Trophoblast cell (in vitro differentiated cells and primary cell): ENCODE measurements at regions not wholly inside any gene's neighbourhood (a gene's known extent, or its start where the extent isn't known, plus 50 kb on each side); places are given as distances from the start of the nearest gene placed in this dataset.

Source experiments
- DNase-seq, 2 donors: peaks; one replicate each; pipeline ENCODE4 v3.0.0-alpha.2; 2016
- H2AFZ ChIP-seq: 2 replicates; pipeline ENCODE4 v1.6.1; 2013; ENCODE audit warnings: low read length, moderate library complexity, mild to moderate bottlenecking; ENCODE audit not compliant: insufficient read depth, poor library complexity
- H2AK5ac ChIP-seq: 2 replicates; pipeline ENCODE4 v1.6.1; 2013; ENCODE audit warnings: mild to moderate bottlenecking, low read length
- H2BK120ac ChIP-seq: 2 replicates; pipeline ENCODE4 v1.6.1; 2013; ENCODE audit warnings: low read length, mild to moderate bottlenecking, moderate library complexity; ENCODE audit not compliant: insufficient read depth, poor library complexity
- H2BK12ac ChIP-seq: 2 replicates; pipeline ENCODE4 v1.6.1; 2013; ENCODE audit warnings: mild to moderate bottlenecking, low read length, moderate library complexity
- H2BK5ac ChIP-seq: 2 replicates; pipeline ENCODE4 v1.6.1; 2013; ENCODE audit warnings: low read length, low read depth, moderate library complexity, mild to moderate bottlenecking; ENCODE audit not compliant: poor library complexity
- H3K14ac ChIP-seq: 2 replicates; pipeline ENCODE4 v1.6.1; 2013; ENCODE audit warnings: mild to moderate bottlenecking, low read length
- H3K18ac ChIP-seq: 2 replicates; pipeline ENCODE4 v1.6.1; 2013; ENCODE audit warnings: mild to moderate bottlenecking, low read length
- H3K23ac ChIP-seq: 2 replicates; pipeline ENCODE4 v1.6.1; 2013; ENCODE audit warnings: low read length
- H3K27ac ChIP-seq: 2 replicates; pipeline ENCODE4 v1.5.1; 2013; ENCODE audit warnings: low read depth, mild to moderate bottlenecking, inconsistent platforms, low read length, moderate library complexity
- H3K27me3 ChIP-seq: 2 replicates; pipeline ENCODE4 v1.6.1; 2013; ENCODE audit warnings: inconsistent platforms, mild to moderate bottlenecking, low read length, moderate library complexity; ENCODE audit not compliant: insufficient read depth
- H3K36me3 ChIP-seq, 2 experiments: 1 replicate in 1 of 2; 2 replicates in 1 of 2; pipeline ENCODE4 v1.6.1; 2013; ENCODE audit warnings: low read length in 2 of 2, mild to moderate bottlenecking in 2 of 2, moderate library complexity in 1 of 2; ENCODE audit not compliant: insufficient read depth in 2 of 2, control insufficient read depth in 1 of 2
- H3K4ac ChIP-seq: 2 replicates; pipeline ENCODE4 v1.6.1; 2013; ENCODE audit warnings: low read depth, mild to moderate bottlenecking, low read length, moderate library complexity
- H3K4me1 ChIP-seq, 2 experiments: 1 replicate in 1 of 2; 2 replicates in 1 of 2; pipeline ENCODE4 v1.6.1; 2013; ENCODE audit warnings: low read length in 2 of 2, mild to moderate bottlenecking in 2 of 2, moderate library complexity in 1 of 2; ENCODE audit not compliant: insufficient read depth in 2 of 2, control insufficient read depth in 1 of 2
- H3K4me2 ChIP-seq: 2 replicates; pipeline ENCODE4 v1.6.1; 2013; ENCODE audit warnings: inconsistent platforms, mild to moderate bottlenecking, low read length, moderate library complexity
- H3K4me3 ChIP-seq: 2 replicates; pipeline ENCODE4 v1.5.1; 2013; ENCODE audit warnings: mild to moderate bottlenecking, low read depth, low read length, inconsistent platforms
- H3K79me1 ChIP-seq: one replicate; pipeline ENCODE4 v1.6.1; 2013; ENCODE audit warnings: low read length
- H3K79me2 ChIP-seq: 2 replicates; pipeline ENCODE4 v1.6.1; 2013; ENCODE audit warnings: low read length, mild to moderate bottlenecking; ENCODE audit not compliant: control insufficient read depth, insufficient read depth, poor library complexity
- H3K9ac ChIP-seq: 2 replicates; pipeline ENCODE4 v1.6.1; 2013; ENCODE audit warnings: mild to moderate bottlenecking, low read length
- H3K9me3 ChIP-seq: 2 replicates; pipeline ENCODE4 v1.6.1; 2013; ENCODE audit warnings: low read depth, mild to moderate bottlenecking, control low read depth, inconsistent platforms, low read length; ENCODE audit not compliant: insufficient read depth
- H4K12ac ChIP-seq: 2 replicates; pipeline ENCODE4 v1.6.1; 2013; ENCODE audit warnings: low read depth, mild to moderate bottlenecking, low read length, moderate library complexity
- H4K8ac ChIP-seq: 2 replicates; pipeline ENCODE4 v1.6.1; 2013; ENCODE audit warnings: low read depth, mild to moderate bottlenecking, low read length, moderate library complexity
- H4K91ac ChIP-seq: one replicate; pipeline ENCODE4 v1.6.1; 2013; ENCODE audit warnings: low read depth, mild to moderate bottlenecking, low read length, moderate library complexity
- WGBS: extraction: QIAGEN DNeasy Blood & Tissue Kit; methylation state at CpG from one replicate; pipeline ENCODE4 v1.1.7; 2013; ENCODE audit warnings: missing lambda C conversion rate; ENCODE audit not compliant: insufficient read length, insufficient coverage; ENCODE audit errors: extremely low coverage; 5-methylcytosine and 5-hydroxymethylcytosine counted together

DNA sequence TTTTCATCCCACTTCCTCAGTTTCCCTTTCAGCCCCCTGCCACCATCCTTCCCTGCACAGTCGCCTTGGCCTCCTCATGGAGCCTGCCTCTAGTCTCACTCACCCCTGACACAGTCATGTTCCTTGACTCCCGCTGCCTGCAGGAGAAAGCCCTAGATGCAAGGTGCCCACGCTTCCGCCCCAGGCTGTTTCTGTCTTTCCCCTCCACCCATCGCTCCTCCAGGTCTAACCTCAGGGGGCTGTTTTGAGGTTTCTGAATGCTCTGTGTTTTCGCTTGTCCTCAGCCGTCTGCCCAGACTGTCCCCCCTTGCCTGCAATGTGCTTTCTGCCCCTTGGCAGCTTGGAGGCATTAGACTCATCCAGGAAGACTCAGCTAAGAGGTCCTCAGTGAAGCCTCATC, 89.9 kb downstream of the EMX2 start:
- Histone ChIP-seq H3K4ac (no peak overlapping the region), H3K27me3 (no peaks in the 10 kb centered on the region), H3K79me1 (no peaks in the 10 kb centered on the region), H4K91ac (no peak overlapping the region), H3K36me3 (no peaks in the 10 kb centered on the region), H4K8ac (no peak overlapping the region), H3K4me2 (no peak overlapping the region), H3K14ac (no peak overlapping the region), H2AK5ac (no peak overlapping the region), H3K4me3 (no peak overlapping the region), H2BK120ac (no peak overlapping the region), H2AFZ (no peak overlapping the region), H4K12ac (no peak overlapping the region), H3K23ac (no peak overlapping the region), H2BK5ac (no peak overlapping the region), H3K9me3 (no peaks in the 10 kb centered on the region), H3K4me1 (no peaks in the 10 kb centered on the region), H3K27ac (no peak overlapping the region), H3K9ac (no peak overlapping the region), H3K18ac (no peak overlapping the region), H2BK12ac (no peak overlapping the region), H3K79me2 (no peaks in the 10 kb centered on the region)
- no peak for DNase-seq
- no CpG with 5 or more reads among the region's 7 CpGs for WGBS

DNA sequence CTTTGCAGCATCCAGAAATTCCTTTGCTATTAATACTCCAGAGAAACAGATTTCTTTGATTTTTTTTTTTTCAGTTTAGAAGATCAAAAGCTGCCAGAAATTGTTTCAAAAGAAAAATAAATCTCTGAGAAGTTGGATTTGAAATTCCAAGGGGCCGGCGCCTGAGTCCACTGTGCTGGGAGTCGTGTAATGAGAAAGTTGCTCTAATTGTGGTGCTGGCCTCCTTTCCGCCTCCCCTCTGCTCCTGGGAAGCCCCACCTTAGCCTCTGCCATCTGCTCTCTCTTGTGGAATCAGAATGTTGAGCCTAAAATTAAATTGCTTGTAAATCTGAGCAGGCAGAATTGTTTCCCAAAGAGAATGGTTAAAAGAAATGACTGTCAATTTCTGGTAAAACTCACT, 93.3 kb downstream of the EMX2 start:
- Histone ChIP-seq H3K4ac (no peak overlapping the region), H4K91ac (no peak overlapping the region), H3K9ac (no peak overlapping the region), H4K12ac (no peak overlapping the region), H3K23ac (no peak overlapping the region), H3K4me3 (no peak overlapping the region), H3K27ac (no peak overlapping the region), H2BK120ac (no peak overlapping the region), H2AK5ac (no peak overlapping the region), H3K79me2 (no peaks in the 10 kb centered on the region), H3K27me3 (no peaks in the 10 kb centered on the region), H3K36me3 (no peaks in the 10 kb centered on the region), H3K4me2 (no peak overlapping the region), H3K4me1 (no peaks in the 10 kb centered on the region), H3K9me3 (no peaks in the 10 kb centered on the region), H2BK12ac (no peak overlapping the region), H3K18ac (no peak overlapping the region), H2AFZ (no peak overlapping the region), H2BK5ac (no peak overlapping the region), H3K79me1 (no peaks in the 10 kb centered on the region), H4K8ac (no peak overlapping the region), H3K14ac (no peak overlapping the region)
- no CpG with 5 or more reads among the region's 4 CpGs for WGBS
- DNase-seq = no peak

DNA sequence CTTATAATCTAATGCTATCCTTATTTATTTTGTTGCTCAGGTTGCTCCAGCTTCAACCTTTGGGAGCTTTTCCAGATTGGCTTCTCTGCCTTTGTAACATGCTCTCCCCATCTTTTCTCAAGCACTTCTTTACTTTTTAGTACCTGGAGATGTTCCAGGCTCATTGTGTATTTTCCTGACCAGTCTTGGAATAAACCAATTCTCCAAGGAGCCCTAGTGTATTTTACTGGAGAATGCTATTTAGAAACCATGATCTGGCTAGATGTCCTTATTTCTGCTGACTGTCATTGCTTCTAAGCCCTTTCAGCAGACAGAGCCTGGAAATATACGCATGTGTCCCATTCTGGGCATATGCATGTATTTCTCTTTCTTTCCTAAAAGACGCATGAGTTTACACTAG, 95.7 kb downstream of the EMX2 start:
- no peak overlapping the region for H3K18ac ChIP-seq
- no peak overlapping the region for H3K23ac ChIP-seq

GRCh38 chr10:117638664-117639200, 96.2 kb downstream of the EMX2 start:
- Histone ChIP-seq H2AFZ (no peak overlapping the region), H2AK5ac (no peak overlapping the region), H3K9ac (no peak overlapping the region), H3K4ac (no peak overlapping the region), H2BK5ac (no peak overlapping the region), H4K8ac (no peak overlapping the region), H3K18ac (no peak overlapping the region), H3K4me2 (no peak overlapping the region), H3K79me2 (no peaks in the 10 kb centered on the region), H3K79me1 (no peaks in the 10 kb centered on the region), H2BK120ac (no peak overlapping the region), H3K4me1 (no peaks in the 10 kb centered on the region), H2BK12ac (no peak overlapping the region), H3K4me3 (no peak overlapping the region), H3K9me3 (no peaks in the 10 kb centered on the region), H3K27ac (no peak overlapping the region), H3K27me3 (no peaks in the 10 kb centered on the region), H3K23ac (no peak overlapping the region), H4K91ac (no peak overlapping the region), H3K36me3 (no peaks in the 10 kb centered on the region), H3K14ac (no peak overlapping the region), H4K12ac (no peak overlapping the region)
- no peak for DNase-seq
- no CpG with 5 or more reads among the region's 1 CpG for WGBS

More for the DNA sequence above, 95.7 kb downstream of the EMX2 start:
- Histone ChIP-seq H3K27me3 (no peaks in the 10 kb centered on the region), H3K9me3 (no peaks in the 10 kb centered on the region), H3K79me1 (no peaks in the 10 kb centered on the region), H3K4me3 (no peak overlapping the region), H2BK5ac (no peak overlapping the region), H2BK120ac (no peak overlapping the region), H2AK5ac (no peak overlapping the region), H3K27ac (no peak overlapping the region), H2AFZ (no peak overlapping the region), H3K4me1 (no peaks in the 10 kb centered on the region), H3K14ac (no peak overlapping the region), H3K36me3 (no peaks in the 10 kb centered on the region), H3K4me2 (no peak overlapping the region), H3K4ac (no peak overlapping the region), H4K8ac (no peak overlapping the region), H3K79me2 (no peaks in the 10 kb centered on the region), H2BK12ac (no peak overlapping the region), H3K9ac (no peak overlapping the region), H4K91ac (no peak overlapping the region), H4K12ac (no peak overlapping the region)
- no CpG with 5 or more reads among the region's 2 CpGs for WGBS
- DNase-seq = no peak
